IPS DF 19.7 (cell line): ENCODE measurements at regions not wholly inside any gene's neighbourhood (a gene's known extent, or its start where the extent isn't known, plus 50 kb on each side); places are given as distances from the start of the nearest gene placed in this dataset.

Experiments
- DNase-seq: peaks from one replicate; pipeline ENCODE4 v3.0.0-alpha.2; 2013; ENCODE audit warnings: low read depth, low spot score

- DNase-seq = no peak
Observed at GRCh38 chr2:208545403-208546042, 138.9 kb downstream of the PTH2R start.

GRCh38 chr2:208546107-208546506 lies 139.5 kb downstream of the PTH2R start:
- DNase-seq = no peak

GRCh38 chr2:208546860-208547650 lies 140.5 kb downstream of the PTH2R start:
- no peak for DNase-seq

DNA sequence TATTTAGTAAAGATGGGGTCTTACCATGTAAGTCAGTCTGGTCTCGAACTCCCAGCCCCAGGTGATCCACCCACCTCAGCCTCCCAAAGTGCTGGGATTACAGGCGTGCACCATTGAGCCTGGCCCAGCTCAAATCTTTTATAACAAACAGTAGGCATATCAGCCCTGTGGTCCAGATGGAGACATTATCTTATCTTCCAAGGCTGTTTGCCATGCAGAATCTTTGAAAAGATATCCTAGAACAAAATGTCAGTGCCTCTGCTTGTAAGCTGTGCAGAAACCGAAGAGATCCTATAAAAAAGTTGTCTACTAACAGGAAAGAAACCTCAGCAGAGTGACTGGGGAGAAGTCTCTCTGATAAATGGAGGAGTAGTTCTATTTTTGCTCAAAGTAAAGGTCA lies 142.1 kb downstream of the PTH2R start:
- DNase-seq = no peak

GRCh38 chr2:208549546-208550158 lies 143.1 kb downstream of the PTH2R start:
- DNase-seq = no peak

DNA sequence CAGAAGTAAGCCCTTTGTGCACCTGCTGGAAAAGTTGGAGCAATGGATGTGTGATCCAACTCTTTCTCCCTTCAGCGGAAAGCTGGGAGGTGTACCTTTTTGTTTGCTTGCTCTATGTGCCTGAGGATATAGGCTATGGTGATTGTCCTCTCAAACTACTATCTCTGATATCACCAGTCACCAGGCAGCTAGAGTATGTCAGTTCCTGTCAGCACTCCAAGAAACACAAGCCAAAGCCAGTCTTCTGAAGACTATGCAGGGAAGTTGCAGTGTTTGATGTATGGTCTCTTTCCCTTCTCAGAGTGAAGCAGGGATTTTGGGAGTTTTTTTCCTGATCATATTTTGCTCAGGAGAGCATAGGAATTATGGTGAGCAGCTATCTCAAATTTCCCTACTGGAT lies 146.4 kb downstream of the PTH2R start:
- DNase-seq = no peak

GRCh38 chr2:208556983-208557484 lies 150.4 kb downstream of the PTH2R start:
- no peak for DNase-seq

DNA sequence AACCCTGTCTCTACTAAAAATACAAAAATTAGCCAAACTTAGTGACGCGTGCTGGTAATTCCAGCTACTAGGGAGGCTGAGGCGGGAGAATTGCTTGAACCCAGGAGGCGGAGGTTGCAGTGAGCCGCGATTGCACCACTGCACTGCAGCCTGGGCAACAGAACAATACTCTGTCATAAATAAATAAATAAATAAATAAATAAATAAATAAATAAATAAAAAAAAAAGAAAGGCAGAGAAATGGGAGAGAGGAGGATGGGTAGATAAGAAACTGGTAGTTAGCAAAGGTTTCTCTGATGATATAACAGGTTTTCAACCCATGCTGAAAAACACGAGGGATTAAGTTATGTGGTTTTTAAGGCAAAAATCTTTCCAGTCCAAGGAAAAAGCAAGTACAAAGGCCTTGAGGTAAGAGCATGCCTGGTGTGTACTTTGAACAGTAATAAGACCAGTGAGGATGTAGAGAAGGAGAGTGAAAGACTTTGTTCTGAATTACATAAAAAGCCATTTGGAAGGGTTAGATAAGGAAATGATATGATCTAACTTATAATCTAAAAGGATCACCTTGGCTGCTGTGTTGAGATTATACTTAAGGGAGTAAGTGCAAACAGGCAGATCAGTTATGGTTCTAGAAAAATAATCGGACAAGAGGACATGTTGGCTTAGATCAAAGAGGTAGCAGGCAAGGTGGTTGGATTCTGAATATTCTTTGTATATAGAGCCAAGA lies 159.3 kb downstream of the PTH2R start:
- no peak for DNase-seq

DNA sequence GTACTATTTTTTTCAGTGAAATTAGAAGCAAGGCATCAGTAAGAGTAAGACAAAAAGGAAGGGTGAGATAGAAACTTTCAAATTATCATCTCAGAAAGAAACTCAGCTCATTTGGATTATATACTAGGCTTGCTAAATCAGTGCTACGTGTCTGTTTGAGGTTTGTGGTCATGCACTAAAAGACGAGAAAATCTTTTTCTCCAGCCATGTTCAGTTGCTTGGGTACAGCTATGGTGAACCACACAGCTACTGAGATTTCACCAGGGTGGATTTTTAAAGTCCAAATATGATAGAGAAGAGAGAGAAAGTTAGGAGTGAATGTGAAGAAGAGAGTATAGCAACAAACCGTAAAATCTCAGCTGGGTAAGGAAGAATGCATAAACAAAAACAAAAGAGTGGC lies 161.6 kb downstream of the PTH2R start:
- no peak for DNase-seq

- DNase-seq = no peak
Observed at GRCh38 chr2:208570066-208570465, 163.5 kb downstream of the PTH2R start.

DNA sequence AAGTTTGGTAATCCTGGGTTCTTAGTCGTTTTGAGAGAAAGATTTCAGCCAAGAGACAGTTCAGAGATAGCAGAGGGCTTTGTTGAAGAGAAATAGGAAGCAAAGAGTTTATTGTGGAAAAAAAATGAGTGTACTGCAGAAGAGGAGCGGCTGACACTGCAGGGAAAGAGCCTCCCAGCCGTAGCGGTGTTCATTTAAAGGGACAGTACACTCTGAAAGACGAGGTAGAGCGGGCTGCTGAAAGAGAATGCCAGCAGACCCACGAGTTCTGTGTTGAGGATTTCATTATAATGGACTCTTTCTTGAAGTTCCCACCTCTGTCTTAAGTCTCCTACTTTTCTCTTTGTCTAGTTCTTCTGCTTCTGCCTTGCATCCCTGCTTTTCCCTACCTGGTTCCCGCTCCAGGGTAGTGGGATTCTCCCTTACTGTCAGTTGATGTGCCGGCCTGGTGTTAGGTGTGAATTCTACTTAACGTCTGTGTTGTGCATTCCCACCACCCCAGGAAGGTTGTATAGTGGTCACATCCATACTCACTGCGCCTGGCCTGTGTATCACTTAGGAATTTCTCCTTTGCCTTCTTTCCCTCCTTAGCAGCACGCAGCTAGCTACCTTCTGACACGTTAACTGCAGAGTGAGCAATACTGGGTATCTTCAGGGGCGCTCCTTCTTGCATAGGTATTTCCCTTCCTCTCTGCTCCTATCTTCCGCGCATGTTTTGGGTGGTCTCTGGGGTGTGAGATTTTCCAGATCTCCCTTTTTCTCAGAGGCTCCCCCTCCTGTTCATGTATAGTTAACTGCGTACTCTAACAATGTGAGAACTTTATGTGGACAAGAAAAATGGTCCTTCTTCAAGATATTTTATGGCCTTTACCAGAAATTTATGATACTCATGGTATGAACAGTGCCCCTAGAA lies 164.5 kb downstream of the PTH2R start:
- DNase-seq = no peak

- DNase-seq = no peak
Observed at GRCh38 chr2:208571764-208572131, 165.2 kb downstream of the PTH2R start.

DNA sequence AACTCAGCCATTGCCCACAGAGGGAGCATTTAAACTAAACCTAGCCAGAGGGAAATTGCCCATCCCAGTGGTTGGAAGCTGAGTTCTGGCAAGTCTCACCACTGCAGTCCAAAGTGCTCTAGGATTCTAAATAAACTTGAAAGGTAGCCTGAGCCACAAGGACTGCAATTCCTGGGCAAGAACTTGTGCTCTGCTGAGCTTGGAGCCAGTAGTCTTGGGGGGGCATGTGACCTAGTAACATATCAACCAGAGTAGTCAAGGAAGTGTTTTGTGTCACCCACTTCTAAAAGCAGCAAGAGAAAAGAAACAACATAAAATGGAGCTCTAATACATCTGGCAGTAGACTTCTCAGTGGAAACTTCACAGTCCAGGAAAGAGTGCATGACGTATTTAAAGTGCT lies 167.0 kb downstream of the PTH2R start:
- DNase-seq = no peak

DNA sequence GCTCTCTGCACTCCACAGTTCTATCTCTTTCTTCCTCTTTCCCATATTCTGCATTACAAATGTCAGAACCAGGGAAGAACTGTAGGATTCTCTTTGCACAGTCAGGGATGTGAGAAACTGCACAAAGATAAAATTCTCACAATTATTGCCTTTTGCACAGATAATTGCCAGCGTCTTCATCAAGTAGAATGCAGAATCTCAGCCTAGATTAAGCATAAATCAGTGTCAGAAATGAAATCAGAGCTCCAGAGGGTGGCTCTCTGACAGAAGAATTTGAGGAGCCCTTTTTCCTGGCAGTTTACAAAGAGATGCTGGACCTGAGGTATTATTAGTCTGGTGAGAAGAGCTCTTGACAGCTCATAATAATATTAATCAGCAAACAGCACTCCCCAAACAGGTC lies 173.1 kb downstream of the PTH2R start:
- DNase-seq = no peak

- DNase-seq = no peak
Observed at GRCh38 chr2:208584378-208584985, 177.9 kb downstream of the PTH2R start.

- DNase-seq = no peak
Observed at GRCh38 chr2:208586516-208586915, 179.9 kb downstream of the PTH2R start.

DNA sequence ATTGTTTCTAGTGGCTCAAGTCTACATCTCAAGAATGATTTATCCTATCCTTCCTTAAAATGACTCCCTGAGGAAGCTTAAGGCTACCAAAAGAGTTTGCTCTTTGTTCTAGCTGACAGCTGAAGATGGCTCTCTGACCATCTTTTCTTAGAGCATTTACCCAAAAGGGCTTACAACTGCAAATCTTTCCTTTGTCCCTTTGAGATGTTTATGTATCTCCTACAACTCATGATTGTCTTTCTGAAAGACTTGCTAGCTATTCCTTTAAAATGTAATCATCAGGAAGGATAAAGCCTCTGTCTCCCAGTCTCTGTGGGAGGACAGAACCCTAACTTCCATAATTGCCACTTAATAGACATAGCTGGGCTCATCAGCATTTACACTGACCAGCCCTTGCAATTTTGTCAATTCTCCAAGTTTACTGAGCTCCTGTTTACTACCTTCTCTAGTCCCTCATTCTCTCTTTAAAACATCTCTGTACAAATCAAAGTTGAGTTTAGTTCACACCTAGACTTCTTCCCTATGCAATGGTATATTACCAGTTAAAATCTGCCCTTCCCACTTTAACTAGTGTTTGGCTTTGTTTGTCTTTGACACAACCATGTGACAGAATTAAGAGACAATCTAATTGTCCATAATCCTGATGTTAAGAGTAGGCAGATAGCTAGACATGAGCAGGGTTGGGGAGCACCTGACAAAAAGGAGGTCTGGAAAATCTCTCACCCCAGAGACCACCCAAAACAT lies 188.2 kb downstream of the PTH2R start:
- peak; percentile 71 for DNase-seq

- no peak for DNase-seq
Observed at GRCh38 chr2:208595386-208596275, 189.0 kb downstream of the PTH2R start.

- DNase-seq = no peak
Observed at GRCh38 chr2:208607694-208608093, 201.1 kb downstream of the PTH2R start.
